ENCODE measurements at regions not wholly inside any gene's neighbourhood (a gene's known extent, or its start where the extent isn't known, plus 50 kb on each side); places are given as distances from the start of the nearest gene placed in this dataset.

DNA sequence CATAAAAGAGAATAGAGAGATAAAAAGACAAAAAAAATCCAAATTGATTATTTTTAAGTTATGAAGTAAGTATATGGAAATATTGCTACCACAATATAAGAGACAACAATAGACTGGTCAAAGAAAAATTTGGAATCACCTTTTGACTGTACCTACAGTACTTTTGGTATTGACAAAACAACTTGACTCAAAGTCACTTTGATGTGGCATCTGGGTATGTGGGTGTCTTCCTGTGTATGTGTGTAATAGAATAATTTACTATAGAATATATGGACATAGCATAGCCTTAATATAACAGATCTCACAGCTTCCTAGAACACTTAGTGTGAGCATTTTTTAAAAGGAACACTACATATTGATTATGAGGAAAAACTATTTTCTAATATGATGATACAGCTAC lies 1016.2 kb upstream of the PCDH20 start:
- no peaks in the 10 kb centered on the region for H3K27me3 ChIP-seq
- H3K4me3 ChIP-seq, result no peak overlapping the region
- no peak for ATAC-seq
- no peaks in the 10 kb centered on the region for H3K4me1 ChIP-seq
- DNase-seq, result no peak
- H3K27ac ChIP-seq, result no peak overlapping the region
- H3K9me3 ChIP-seq, result no peaks in the 10 kb centered on the region
- FAIRE-seq, result no peak
- no peak for TF ChIP-seq CTCF (IDR thresholded peaks at IDR 0.05)
- intact Hi-C loops (cut with DNase I), result no loop called here
- H3K36me3 ChIP-seq, result no peaks in the 10 kb centered on the region

DNA sequence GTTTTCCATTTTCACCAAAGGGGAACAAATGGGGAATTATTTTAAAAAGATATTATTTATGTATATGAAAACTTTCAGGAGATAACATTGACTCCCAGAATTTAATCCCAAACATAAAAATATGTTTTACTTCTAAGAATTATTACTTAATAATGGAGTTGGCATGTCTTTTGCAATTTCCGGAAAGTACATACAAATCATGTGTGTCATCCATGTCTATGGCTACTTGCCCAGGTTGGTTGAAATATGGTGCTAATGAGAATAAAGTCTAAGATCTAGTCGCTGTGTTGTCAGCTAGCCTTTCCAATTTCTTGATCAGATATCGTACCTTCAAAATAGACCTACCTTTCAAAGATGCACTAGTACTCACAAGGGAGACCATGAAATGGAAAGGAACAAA lies 1003.2 kb upstream of the PCDH20 start:
- no peaks in the 10 kb centered on the region for H3K9me3 ChIP-seq
- FAIRE-seq, result no peak
- 76 to 88% methylated on average over 3 of the region's 3 CpGs for WGBS, 2 donors
- no peak for ATAC-seq
- no peak overlapping the region for H3K27ac ChIP-seq
- no peak overlapping the region for H3K4me3 ChIP-seq
- no peaks in the 10 kb centered on the region for H3K36me3 ChIP-seq
- DNase-seq, result no peak
- no peaks in the 10 kb centered on the region for H3K27me3 ChIP-seq
- intact Hi-C loops (cut with DNase I), result no loop called here
- TF ChIP-seq CTCF (IDR thresholded peaks at IDR 0.05), result no peak
- H3K4me1 ChIP-seq, result no peaks in the 10 kb centered on the region

GRCh38 chr13:62418376-62418775 lies 1002.7 kb upstream of the PCDH20 start:
- TF ChIP-seq CTCF (IDR thresholded peaks at IDR 0.05), result no peak
- ATAC-seq (no peak), DNase-seq (no peak), FAIRE-seq (peak; percentile 80)
- no peak overlapping the region for H3K4me3 ChIP-seq
- H3K27ac ChIP-seq, result no peak overlapping the region
- no peaks in the 10 kb centered on the region for H3K36me3 ChIP-seq
- no peaks in the 10 kb centered on the region for H3K4me1 ChIP-seq
- H3K27me3 ChIP-seq, result no peaks in the 10 kb centered on the region
- no peaks in the 10 kb centered on the region for H3K9me3 ChIP-seq
- 66% methylated on average over 4 of the region's 4 CpGs for WGBS, 2 donors
- intact Hi-C loops (cut with DNase I), result no loop called here

- WGBS, 2 donors, result 76 to 87% methylated on average over 5 of the region's 5 CpGs
- H3K4me3 ChIP-seq, result no peak overlapping the region
- no peak for DNase-seq
- no peaks in the 10 kb centered on the region for H3K4me1 ChIP-seq
- FAIRE-seq, result no peak
- no peaks in the 10 kb centered on the region for H3K9me3 ChIP-seq
- H3K27me3 ChIP-seq, result no peaks in the 10 kb centered on the region
- H3K27ac ChIP-seq, result no peak overlapping the region
- TF ChIP-seq CTCF (IDR thresholded peaks at IDR 0.05), result no peak
- intact Hi-C loops (cut with DNase I), result no loop called here
- H3K36me3 ChIP-seq, result no peaks in the 10 kb centered on the region
- ATAC-seq, result no peak
Observed at GRCh38 chr13:62407871-62408270, 992.2 kb upstream of the PCDH20 start.

GRCh38 chr13:62388515-62388914 lies 972.9 kb upstream of the PCDH20 start:
- ATAC-seq (no peak), FAIRE-seq (no peak)

More at GRCh38 chr13:62388515-62388914, 972.9 kb upstream of the PCDH20 start:
- intact Hi-C loops (cut with DNase I), result no loop called here
- H3K36me3 ChIP-seq, result no peaks in the 10 kb centered on the region
- DNase-seq, result no peak
- no peaks in the 10 kb centered on the region for H3K9me3 ChIP-seq
- H3K27ac ChIP-seq, result no peak overlapping the region
- no peak overlapping the region for H3K4me3 ChIP-seq
- no peaks in the 10 kb centered on the region for H3K4me1 ChIP-seq
- TF ChIP-seq CTCF (IDR thresholded peaks at IDR 0.05), result no peak
- H3K27me3 ChIP-seq, result no peaks in the 10 kb centered on the region
- 55 to 64% methylated on average over 2 of the region's 2 CpGs for WGBS, 2 donors

Data from pancreas (tissue), 10 donors.